Lower leg skin (tissue), 3 donors: ENCODE measurements at regions not wholly inside any gene's neighbourhood (a gene's known extent, or its start where the extent isn't known, plus 50 kb on each side); places are given as distances from the start of the nearest gene placed in this dataset.

Experiments
- POLR2A ChIP-seq, 2 donors: fragments of 450-650 bp; IDR thresholded peaks; one replicate each; pipeline ENCODE4 v1.6.1; 2016 to 2017; ENCODE audit warnings: antibody characterized with exemption in 2 of 2, mild to moderate bottlenecking in 1 of 2, moderate library complexity in 1 of 2
- TF ChIP-seq, protein P1 (sequence below), 3 donors: fragments of 450-650 bp; IDR thresholded peaks; one replicate each; pipeline ENCODE4 v1.5.1; 2016; ENCODE audit warnings: antibody characterized with exemption in 3 of 3, mild to moderate bottlenecking in 3 of 3, moderate library complexity in 2 of 3

GRCh38 chr19:13640611-13641010 lies 123.7 kb upstream of the MRI1 start:
- TF ChIP-seq, protein P1, sequence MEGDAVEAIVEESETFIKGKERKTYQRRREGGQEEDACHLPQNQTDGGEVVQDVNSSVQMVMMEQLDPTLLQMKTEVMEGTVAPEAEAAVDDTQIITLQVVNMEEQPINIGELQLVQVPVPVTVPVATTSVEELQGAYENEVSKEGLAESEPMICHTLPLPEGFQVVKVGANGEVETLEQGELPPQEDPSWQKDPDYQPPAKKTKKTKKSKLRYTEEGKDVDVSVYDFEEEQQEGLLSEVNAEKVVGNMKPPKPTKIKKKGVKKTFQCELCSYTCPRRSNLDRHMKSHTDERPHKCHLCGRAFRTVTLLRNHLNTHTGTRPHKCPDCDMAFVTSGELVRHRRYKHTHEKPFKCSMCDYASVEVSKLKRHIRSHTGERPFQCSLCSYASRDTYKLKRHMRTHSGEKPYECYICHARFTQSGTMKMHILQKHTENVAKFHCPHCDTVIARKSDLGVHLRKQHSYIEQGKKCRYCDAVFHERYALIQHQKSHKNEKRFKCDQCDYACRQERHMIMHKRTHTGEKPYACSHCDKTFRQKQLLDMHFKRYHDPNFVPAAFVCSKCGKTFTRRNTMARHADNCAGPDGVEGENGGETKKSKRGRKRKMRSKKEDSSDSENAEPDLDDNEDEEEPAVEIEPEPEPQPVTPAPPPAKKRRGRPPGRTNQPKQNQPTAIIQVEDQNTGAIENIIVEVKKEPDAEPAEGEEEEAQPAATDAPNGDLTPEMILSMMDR (IDR thresholded peaks at IDR 0.05), result no peak
- no peak for TF ChIP-seq POLR2A (IDR thresholded peaks at IDR 0.05)
